ENCODE measurements at regions not wholly inside any gene's neighbourhood (a gene's known extent, or its start where the extent isn't known, plus 50 kb on each side); places are given as distances from the start of the nearest gene placed in this dataset.

DNA sequence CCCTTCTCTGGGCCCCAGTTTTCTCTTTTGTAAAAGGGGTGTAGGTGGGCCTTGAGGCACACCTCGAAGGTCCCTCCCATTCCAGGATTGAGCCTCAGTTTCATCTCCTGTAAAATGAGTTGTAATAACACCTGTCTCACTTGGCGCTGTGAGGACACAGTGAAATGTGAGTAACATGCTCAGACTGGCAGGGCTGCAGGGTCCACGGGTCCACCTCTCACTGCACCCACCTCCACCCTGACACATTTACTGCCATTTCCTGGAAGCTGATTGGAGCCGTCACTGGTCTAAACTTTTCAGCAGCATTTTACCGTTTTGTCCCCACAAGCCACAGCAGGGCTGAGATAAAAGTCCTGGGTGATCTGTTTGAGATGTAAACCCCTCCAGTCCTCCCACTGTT, 398.0 kb downstream of the PTPRU start:
- DNase-seq (ENCODE audit: insufficient read length): no peak
- TF ChIP-seq TAF1 (IDR thresholded peaks at IDR 0.05; ENCODE audit: borderline replicate concordance, low read depth, low read length) (no peak), POLR2AphosphoS5 (IDR thresholded peaks at IDR 0.05; ENCODE audit: low read depth, low read length) (no peak), POLR2A (IDR thresholded peaks at IDR 0.05; ENCODE audit: low read depth, low read length) (no peak)
- no peak for FAIRE-seq

DNA sequence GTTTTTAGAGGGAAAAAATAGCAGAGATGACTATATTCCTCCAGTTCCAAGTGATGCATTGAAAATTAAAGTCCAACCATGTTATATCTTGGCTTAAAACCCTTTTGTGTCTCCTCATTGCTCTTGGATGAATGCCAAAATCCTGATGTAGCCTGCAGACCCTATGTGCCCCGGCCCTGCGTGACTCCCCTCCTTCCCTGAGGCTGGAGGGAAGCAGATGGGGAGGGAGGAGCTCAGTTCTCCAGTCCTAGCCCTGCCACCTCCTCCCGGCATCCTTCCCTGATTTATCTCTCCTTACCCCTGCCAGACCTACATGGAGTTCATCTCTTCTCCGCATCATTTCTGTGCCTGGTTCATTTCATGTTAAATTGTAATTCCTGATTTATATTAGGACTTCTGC, 397.4 kb downstream of the PTPRU start:
- FAIRE-seq: no peak
- TF ChIP-seq TAF1 (IDR thresholded peaks at IDR 0.05; ENCODE audit: borderline replicate concordance, low read depth, low read length) (no peak), POLR2AphosphoS5 (IDR thresholded peaks at IDR 0.05; ENCODE audit: low read depth, low read length) (no peak), POLR2A (IDR thresholded peaks at IDR 0.05; ENCODE audit: low read depth, low read length) (no peak)
- no peak for DNase-seq (ENCODE audit: insufficient read length)

GRCh38 chr1:29632806-29633615, 396.7 kb downstream of the PTPRU start:
- TF ChIP-seq TAF1 (IDR thresholded peaks at IDR 0.05; ENCODE audit: borderline replicate concordance, low read depth, low read length) (no peak), POLR2A (IDR thresholded peaks at IDR 0.05; ENCODE audit: low read depth, low read length) (no peak), POLR2AphosphoS5 (IDR thresholded peaks at IDR 0.05; ENCODE audit: low read depth, low read length) (no peak)
- no peak for FAIRE-seq
- no peak for DNase-seq (ENCODE audit: insufficient read length)

DNA sequence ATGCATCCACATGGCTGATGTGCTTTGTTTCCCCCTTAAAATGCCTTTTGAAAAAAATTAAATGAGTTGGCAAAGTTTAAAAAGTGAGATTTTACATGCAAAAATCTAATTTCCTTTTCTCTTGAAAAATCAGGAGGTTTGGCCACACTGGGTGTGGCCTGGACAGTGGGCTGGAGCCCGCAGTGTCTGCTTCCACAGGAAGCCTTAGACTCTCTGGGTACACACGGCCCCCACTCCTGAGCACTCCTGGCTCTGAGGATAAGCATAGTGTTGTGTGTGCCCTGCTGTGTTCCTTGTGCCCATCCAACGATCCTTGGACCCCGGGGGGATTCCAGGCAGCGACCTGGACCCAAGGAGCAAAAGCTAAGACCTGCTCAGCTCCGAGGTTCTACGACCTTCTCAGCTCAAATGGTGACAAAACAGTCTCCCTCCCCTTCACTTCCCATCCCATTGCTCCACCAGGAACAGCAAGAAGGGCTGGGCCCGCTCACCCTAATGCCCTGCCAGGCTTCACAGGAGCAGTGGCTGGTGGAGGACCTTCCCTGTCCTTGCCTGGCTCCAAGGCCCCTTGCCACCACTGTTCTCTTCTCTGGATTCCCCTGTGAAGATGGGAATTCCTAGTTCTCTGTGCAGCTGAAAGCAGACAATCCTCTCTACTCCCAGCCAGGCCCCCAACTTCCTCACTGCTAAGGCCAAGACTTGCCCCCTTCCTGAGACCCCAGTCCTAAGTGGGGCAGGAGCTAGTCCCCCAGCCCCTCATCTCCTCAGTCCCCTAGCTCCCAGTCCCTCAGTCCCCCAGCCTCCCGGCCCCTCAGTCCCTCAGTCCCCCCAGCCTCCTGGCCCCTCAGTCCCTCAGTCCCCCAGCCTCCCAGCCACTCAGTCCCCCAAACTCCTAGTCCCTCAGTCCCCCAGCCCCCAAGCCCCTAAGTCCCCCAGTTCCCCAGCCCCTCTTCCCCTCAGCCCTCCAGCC, 395.8 kb downstream of the PTPRU start:
- DNase-seq (ENCODE audit: insufficient read length): no peak
- no peak for FAIRE-seq
- TF ChIP-seq POLR2AphosphoS5 (IDR thresholded peaks at IDR 0.05; ENCODE audit: low read depth, low read length): no peak
- no peak for TF ChIP-seq POLR2A (IDR thresholded peaks at IDR 0.05; ENCODE audit: low read depth, low read length)
- no peak for TF ChIP-seq TAF1 (IDR thresholded peaks at IDR 0.05; ENCODE audit: borderline replicate concordance, low read depth, low read length)

- FAIRE-seq: no peak
- DNase-seq (ENCODE audit: insufficient read length): no peak
- TF ChIP-seq POLR2AphosphoS5 (IDR thresholded peaks at IDR 0.05; ENCODE audit: low read depth, low read length) (no peak), TAF1 (IDR thresholded peaks at IDR 0.05; ENCODE audit: borderline replicate concordance, low read depth, low read length) (no peak), POLR2A (IDR thresholded peaks at IDR 0.05; ENCODE audit: low read depth, low read length) (no peak)
Observed at GRCh38 chr1:29631361-29631760, 395.0 kb downstream of the PTPRU start.

GRCh38 chr1:29630756-29631155, 394.4 kb downstream of the PTPRU start:
- DNase-seq (ENCODE audit: insufficient read length) (no peak), FAIRE-seq (no peak)
- TF ChIP-seq TAF1 (IDR thresholded peaks at IDR 0.05; ENCODE audit: borderline replicate concordance, low read depth, low read length): no peak
- no peak for TF ChIP-seq POLR2A (IDR thresholded peaks at IDR 0.05; ENCODE audit: low read depth, low read length)
- no peak for TF ChIP-seq POLR2AphosphoS5 (IDR thresholded peaks at IDR 0.05; ENCODE audit: low read depth, low read length)

DNA sequence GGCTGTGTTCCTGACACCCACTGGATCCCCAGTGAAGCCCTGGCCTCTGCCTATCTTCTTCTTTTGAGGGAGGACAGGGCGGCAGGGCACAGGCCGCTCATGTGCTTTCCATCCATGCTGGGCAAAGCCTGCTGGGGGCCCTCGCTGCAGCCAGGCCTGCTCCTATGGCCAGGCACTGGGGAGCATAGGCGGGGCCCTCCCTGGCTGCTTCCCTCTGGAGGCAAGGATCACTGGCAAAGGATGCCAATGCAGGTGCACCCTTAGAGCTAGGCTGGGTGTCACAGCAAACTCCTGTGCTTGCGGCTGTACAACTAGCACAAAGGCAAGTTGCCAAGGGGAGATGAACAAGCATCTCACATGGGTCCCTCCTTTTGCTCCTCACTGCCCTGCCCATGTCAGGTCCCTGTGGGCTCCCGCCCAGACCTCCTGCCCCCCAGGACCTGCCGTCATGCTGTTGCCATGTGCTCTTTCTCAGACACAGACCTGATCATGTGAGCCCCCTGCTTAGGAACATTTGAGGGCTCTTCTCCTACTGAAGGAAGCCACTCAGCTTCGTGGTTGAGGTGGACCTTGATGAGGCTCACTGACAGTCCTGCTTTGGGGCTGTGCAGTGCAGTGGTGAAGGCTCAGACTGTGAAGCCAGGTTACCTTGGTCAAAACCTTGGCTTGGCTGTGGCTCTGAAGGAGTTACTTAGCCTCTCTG, 393.6 kb downstream of the PTPRU start:
- DNase-seq (ENCODE audit: insufficient read length) (no peak), FAIRE-seq (no peak)
- TF ChIP-seq TAF1 (IDR thresholded peaks at IDR 0.05; ENCODE audit: borderline replicate concordance, low read depth, low read length): no peak
- TF ChIP-seq POLR2AphosphoS5 (IDR thresholded peaks at IDR 0.05; ENCODE audit: low read depth, low read length): no peak
- TF ChIP-seq POLR2A (IDR thresholded peaks at IDR 0.05; ENCODE audit: low read depth, low read length): no peak

GRCh38 chr1:29629401-29629800, 393.1 kb downstream of the PTPRU start:
- DNase-seq (ENCODE audit: insufficient read length) (no peak), FAIRE-seq (no peak)
- TF ChIP-seq POLR2A (IDR thresholded peaks at IDR 0.05; ENCODE audit: low read depth, low read length) (no peak), TAF1 (IDR thresholded peaks at IDR 0.05; ENCODE audit: borderline replicate concordance, low read depth, low read length) (no peak), POLR2AphosphoS5 (IDR thresholded peaks at IDR 0.05; ENCODE audit: low read depth, low read length) (no peak)

DNA sequence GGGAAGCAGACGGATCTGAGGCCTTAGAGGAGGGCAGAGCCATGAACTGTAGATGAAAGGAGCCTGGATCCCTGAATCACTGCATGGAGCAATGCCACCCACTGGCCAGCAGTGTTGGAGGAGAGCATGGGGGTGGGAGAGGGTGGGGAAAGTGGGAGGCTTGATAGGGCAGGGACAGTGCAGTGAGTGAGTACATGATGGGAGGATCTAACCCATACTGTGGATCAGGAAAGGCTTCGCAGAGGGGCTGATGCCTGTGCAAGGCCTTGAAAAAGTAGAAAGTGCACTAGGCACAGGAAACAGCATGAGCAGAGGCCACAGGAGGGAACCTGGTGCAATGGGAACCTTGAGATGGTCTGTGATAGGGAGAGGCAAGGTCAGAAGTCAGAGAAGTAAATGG, 391.9 kb downstream of the PTPRU start:
- no peak for DNase-seq (ENCODE audit: insufficient read length)
- no peak for FAIRE-seq
- TF ChIP-seq POLR2A (IDR thresholded peaks at IDR 0.05; ENCODE audit: low read depth, low read length) (no peak), TAF1 (IDR thresholded peaks at IDR 0.05; ENCODE audit: borderline replicate concordance, low read depth, low read length) (no peak), POLR2AphosphoS5 (IDR thresholded peaks at IDR 0.05; ENCODE audit: low read depth, low read length) (no peak)

GRCh38 chr1:29626726-29627125, 390.4 kb downstream of the PTPRU start:
- FAIRE-seq: no peak
- no peak for DNase-seq (ENCODE audit: insufficient read length)

DNA sequence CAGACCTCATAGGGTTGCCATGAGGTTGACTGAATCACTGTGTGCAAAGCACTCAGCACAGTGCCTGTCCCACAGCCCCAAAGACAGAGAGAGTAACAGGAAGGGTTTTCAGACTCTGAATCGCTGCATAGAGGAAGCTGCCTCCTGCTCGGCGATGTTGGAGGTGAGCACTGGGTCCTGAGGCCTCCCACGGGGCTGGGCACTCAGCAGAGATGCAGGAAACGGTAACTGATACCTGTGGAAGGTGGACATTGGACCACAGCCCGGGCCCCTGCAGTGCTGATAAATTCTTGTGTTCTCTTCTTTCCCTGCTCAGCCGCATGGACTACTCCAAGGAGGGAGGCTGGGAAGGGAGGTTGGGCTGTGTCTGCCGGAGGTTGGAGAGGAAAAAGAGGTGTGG, 389.7 kb downstream of the PTPRU start:
- DNase-seq (ENCODE audit: insufficient read length) (no peak), FAIRE-seq (no peak)
- TF ChIP-seq POLR2AphosphoS5 (IDR thresholded peaks at IDR 0.05; ENCODE audit: low read depth, low read length): no peak
- TF ChIP-seq TAF1 (IDR thresholded peaks at IDR 0.05; ENCODE audit: borderline replicate concordance, low read depth, low read length): no peak
- no peak for TF ChIP-seq POLR2A (IDR thresholded peaks at IDR 0.05; ENCODE audit: low read depth, low read length)

More at GRCh38 chr1:29626726-29627125, 390.4 kb downstream of the PTPRU start:
- TF ChIP-seq TAF1 (IDR thresholded peaks at IDR 0.05; ENCODE audit: borderline replicate concordance, low read depth, low read length): no peak
- TF ChIP-seq POLR2AphosphoS5 (IDR thresholded peaks at IDR 0.05; ENCODE audit: low read depth, low read length): no peak
